Right atrium auricular region (tissue), 2 donors: ENCODE measurements at regions not wholly inside any gene's neighbourhood (a gene's known extent, or its start where the extent isn't known, plus 50 kb on each side); places are given as distances from the start of the nearest gene placed in this dataset.

Experiments
- DNase-seq: peaks from one replicate; pipeline ENCODE4 v3.0.0-alpha.2; 2019; ENCODE audit warnings: low spot score
- H3K27ac ChIP-seq, 2 donors: fragments of 200-600 bp; sonication (generic); 1 replicate in 1 of 2; 2 replicates in 1 of 2; pipeline ENCODE4 v1.5.1; 2016 to 2019
- H3K27me3 ChIP-seq, 2 donors: fragments of 200-600 bp; sonication (generic); one replicate each; pipeline versions ENCODE4 v1.5.1 to v1.6.0; 2017 to 2019
- H3K36me3 ChIP-seq: fragments of 200-600 bp; sonication (generic); one replicate; pipeline ENCODE4 v1.5.1; 2016
- H3K4me1 ChIP-seq, 2 donors: fragments of 200-600 bp; sonication (generic); one replicate each; pipeline versions ENCODE4 v1.5.1 to v1.6.0; 2017 to 2019
- H3K4me3 ChIP-seq, 2 donors: fragments of 200-600 bp; sonication (generic); 1 replicate in 1 of 2; 2 replicates in 1 of 2; pipeline ENCODE4 v1.5.1; 2017 to 2019; ENCODE audit warnings: mild to moderate bottlenecking in 1 of 2, moderate library complexity in 1 of 2
- H3K9me3 ChIP-seq, 2 donors: fragments of 200-600 bp; sonication (generic); one replicate each; pipeline ENCODE4 v1.5.1; 2019
- CTCF ChIP-seq, 2 donors: fragments of 200-600 bp; sonication (generic); IDR thresholded peaks; one replicate each; pipeline ENCODE4 v1.5.1; 2019; ENCODE audit warnings: antibody characterized with exemption in 2 of 2

GRCh38 chr2:160921386-160921964, 238.8 kb upstream of the TANK start:
- peaks cover 0 to 30% of the 10 kb centered on the region in 2 donors for H3K4me1 ChIP-seq
- no peaks in the 10 kb centered on the region for H3K9me3 ChIP-seq
- H3K27me3 ChIP-seq: no peaks in the 10 kb centered on the region
- peak overlapping the region; percentile 1 to 61 for H3K27ac ChIP-seq
- DNase-seq: no peak
- no peak overlapping the region for H3K4me3 ChIP-seq
- no peak for TF ChIP-seq CTCF (IDR thresholded peaks at IDR 0.05)
- H3K36me3 ChIP-seq: no peaks in the 10 kb centered on the region

GRCh38 chr2:160924936-160925353, 235.3 kb upstream of the TANK start:
- H3K36me3 ChIP-seq: no peaks in the 10 kb centered on the region
- H3K4me3 ChIP-seq: no peak overlapping the region
- H3K27ac ChIP-seq: no peak overlapping the region
- TF ChIP-seq CTCF (IDR thresholded peaks at IDR 0.05): no peak
- no peaks in the 10 kb centered on the region for H3K9me3 ChIP-seq
- H3K4me1 ChIP-seq: peaks cover 0 to 15% of the 10 kb centered on the region in 2 donors
- DNase-seq: no peak
- no peaks in the 10 kb centered on the region for H3K27me3 ChIP-seq

DNA sequence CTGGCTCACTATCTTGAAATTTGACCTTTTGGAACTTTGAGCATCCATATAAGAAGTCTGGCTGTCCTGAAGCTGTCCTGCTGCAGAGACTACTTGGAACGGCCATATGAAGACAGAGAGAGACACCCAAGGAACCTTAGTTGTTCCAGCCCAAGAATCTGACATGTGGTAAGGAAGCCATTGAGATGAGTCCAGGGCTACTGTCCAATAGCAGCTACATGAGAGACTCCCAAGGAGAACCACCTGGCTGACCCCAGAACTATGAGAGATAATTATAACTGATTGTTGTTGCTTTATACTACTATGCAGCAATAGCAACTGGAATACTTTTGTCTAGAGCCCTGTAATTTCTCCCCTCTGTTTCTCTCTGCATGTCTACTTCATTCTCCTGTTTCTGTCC, 234.3 kb upstream of the TANK start:
- Histone ChIP-seq H3K4me3 (no peak overlapping the region), H3K4me1 (peaks cover 0 to 8% of the 10 kb centered on the region in 2 donors), H3K27me3 (no peaks in the 10 kb centered on the region), H3K27ac (no peak overlapping the region), H3K36me3 (no peaks in the 10 kb centered on the region), H3K9me3 (no peaks in the 10 kb centered on the region)
- no peak for TF ChIP-seq CTCF (IDR thresholded peaks at IDR 0.05)
- no peak for DNase-seq

DNA sequence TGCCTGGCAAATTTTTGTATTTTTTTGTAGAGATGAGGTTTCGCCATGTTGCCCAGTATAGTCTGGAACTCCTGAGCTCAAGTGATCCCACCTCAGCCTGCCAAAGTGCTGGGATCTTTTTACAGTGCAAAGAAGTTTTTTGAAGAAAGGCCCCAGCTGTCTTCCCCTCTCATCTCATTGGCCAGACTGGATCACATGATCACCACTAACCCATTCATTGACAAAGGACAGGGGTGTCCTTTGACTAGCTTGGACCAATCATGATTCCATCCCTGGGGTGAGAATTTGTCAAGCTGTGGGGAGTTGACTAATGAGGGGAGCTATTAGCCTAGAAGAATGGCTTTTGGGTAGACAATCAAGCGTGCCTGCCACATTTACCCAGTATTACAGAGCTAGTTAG, 232.9 kb upstream of the TANK start:
- DNase-seq: no peak
- H3K36me3 ChIP-seq: no peaks in the 10 kb centered on the region
- no peaks in the 10 kb centered on the region for H3K27me3 ChIP-seq
- no peak for TF ChIP-seq CTCF (IDR thresholded peaks at IDR 0.05)
- no peaks in the 10 kb centered on the region for H3K4me1 ChIP-seq
- H3K27ac ChIP-seq: no peak overlapping the region
- H3K4me3 ChIP-seq: no peak overlapping the region
- no peaks in the 10 kb centered on the region for H3K9me3 ChIP-seq

DNA sequence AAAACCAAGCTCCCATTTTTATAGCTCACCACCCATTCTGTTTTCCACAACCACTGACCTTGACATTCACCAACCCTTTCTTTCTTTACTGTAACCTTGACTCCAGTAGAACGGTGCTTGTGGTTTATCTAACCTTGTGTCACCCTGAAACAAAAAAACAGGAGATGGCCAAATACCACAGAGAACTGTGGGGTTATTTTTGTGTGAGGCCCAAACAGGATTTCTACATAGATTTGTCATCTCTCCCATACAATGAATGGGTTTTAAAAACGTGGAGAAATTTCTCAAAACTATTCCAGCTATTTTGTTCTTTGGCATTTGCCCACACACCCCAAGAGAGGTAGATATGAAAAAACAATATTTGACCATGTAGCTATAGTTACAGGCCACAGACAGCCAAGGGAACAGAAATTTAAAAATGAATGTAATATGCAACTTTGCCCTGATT, 231.3 kb upstream of the TANK start:
- Histone ChIP-seq H3K36me3 (no peaks in the 10 kb centered on the region), H3K27me3 (no peaks in the 10 kb centered on the region), H3K9me3 (no peaks in the 10 kb centered on the region), H3K27ac (no peak overlapping the region), H3K4me1 (no peaks in the 10 kb centered on the region), H3K4me3 (no peak overlapping the region)
- DNase-seq: no peak
- no peak for TF ChIP-seq CTCF (IDR thresholded peaks at IDR 0.05)

- no peaks in the 10 kb centered on the region for H3K36me3 ChIP-seq
- no peak overlapping the region for H3K4me3 ChIP-seq
- DNase-seq: no peak
- TF ChIP-seq CTCF (IDR thresholded peaks at IDR 0.05): no peak
- no peak overlapping the region for H3K27ac ChIP-seq
- H3K27me3 ChIP-seq: no peaks in the 10 kb centered on the region
- no peaks in the 10 kb centered on the region for H3K9me3 ChIP-seq
- H3K4me1 ChIP-seq: no peaks in the 10 kb centered on the region
These were observed 228.7 kb upstream of the TANK start for GRCh38 chr2:160931531-160931930.
